Ascending aorta (tissue), 2 donors: ENCODE measurements at regions not wholly inside any gene's neighbourhood (a gene's known extent, or its start where the extent isn't known, plus 50 kb on each side); places are given as distances from the start of the nearest gene placed in this dataset.

Experiments used
- DNase-seq, 2 donors: peaks; one replicate each; pipeline ENCODE4 v3.0.0-alpha.2; 2019; ENCODE audit warnings: low spot score in 2 of 2
- H3K27ac ChIP-seq, 2 donors: fragments of 200-600 bp; sonication (generic); one replicate each; pipeline ENCODE4 v1.5.1; 2016 to 2017; ENCODE audit warnings: mild to moderate bottlenecking in 1 of 2
- H3K27me3 ChIP-seq: fragments of 200-600 bp; sonication (generic); one replicate; pipeline ENCODE4 v1.5.1; 2017
- H3K36me3 ChIP-seq, 2 donors: fragments of 200-600 bp; sonication (generic); one replicate each; pipeline ENCODE4 v1.5.1; 2016
- H3K4me1 ChIP-seq, 2 donors: fragments of 200-600 bp; sonication (generic); one replicate each; pipeline ENCODE4 v1.5.1; 2016 to 2017; ENCODE audit warnings: mild to moderate bottlenecking in 1 of 2
- H3K4me3 ChIP-seq, 2 donors: fragments of 200-600 bp; sonication (generic); one replicate each; pipeline ENCODE4 v1.5.1; 2016 to 2017; ENCODE audit warnings: mild to moderate bottlenecking in 1 of 2
- H3K9me3 ChIP-seq, 2 donors: fragments of 200-600 bp; sonication (generic); one replicate each; pipeline ENCODE4 v1.5.1; 2016
- CTCF ChIP-seq, 3 experiments: fragments of 200-600 bp in 2 of 3; fragments of 450-650 bp in 1 of 3; sonication (generic) in 2 of 3; IDR thresholded peaks; one replicate each; pipeline ENCODE4 v1.5.1; 2016 to 2019; ENCODE audit warnings: antibody characterized with exemption in 3 of 3, mild to moderate bottlenecking in 1 of 3, moderate library complexity in 1 of 3
- intact Hi-C: fragments of 100-400 bp; cut with DNase I; formaldehyde crosslinking; loops from one replicate; pipeline ENCODE4 v1.15.1; 2023

GRCh38 chr4:35800669-35801068, 443.6 kb downstream of the ARAP2 start:
- Histone ChIP-seq H3K36me3 (no peaks in the 10 kb centered on the region), H3K4me3 (no peak overlapping the region), H3K27ac (no peak overlapping the region), H3K27me3 (no peaks in the 10 kb centered on the region), H3K4me1 (no peaks in the 10 kb centered on the region), H3K9me3 (no peaks in the 10 kb centered on the region)
- DNase-seq, result no peak
- no peak for TF ChIP-seq CTCF (IDR thresholded peaks at IDR 0.05)
- intact Hi-C loops, result no loop called here

GRCh38 chr4:35802644-35803043, 441.7 kb downstream of the ARAP2 start:
- H3K4me3 ChIP-seq, result no peak overlapping the region
- no peaks in the 10 kb centered on the region for H3K36me3 ChIP-seq
- intact Hi-C loops, result no loop called here
- H3K4me1 ChIP-seq, result no peaks in the 10 kb centered on the region
- no peaks in the 10 kb centered on the region for H3K27me3 ChIP-seq
- no peaks in the 10 kb centered on the region for H3K9me3 ChIP-seq
- no peak for DNase-seq
- H3K27ac ChIP-seq, result no peak overlapping the region
- no peak for TF ChIP-seq CTCF (IDR thresholded peaks at IDR 0.05)

GRCh38 chr4:35818520-35818919, 425.8 kb downstream of the ARAP2 start:
- TF ChIP-seq CTCF (IDR thresholded peaks at IDR 0.05), result no peak
- no peaks in the 10 kb centered on the region for H3K36me3 ChIP-seq
- H3K27me3 ChIP-seq, result no peaks in the 10 kb centered on the region
- no peak overlapping the region for H3K4me3 ChIP-seq
- no peaks in the 10 kb centered on the region for H3K9me3 ChIP-seq
- H3K27ac ChIP-seq, result no peak overlapping the region
- DNase-seq, result no peak
- intact Hi-C loops, result no loop called here
- H3K4me1 ChIP-seq, result no peaks in the 10 kb centered on the region

- Histone ChIP-seq H3K9me3 (no peaks in the 10 kb centered on the region), H3K36me3 (no peaks in the 10 kb centered on the region), H3K4me3 (no peak overlapping the region), H3K27ac (no peak overlapping the region), H3K4me1 (no peaks in the 10 kb centered on the region), H3K27me3 (no peaks in the 10 kb centered on the region)
- intact Hi-C loops, result no loop called here
- no peak for TF ChIP-seq CTCF (IDR thresholded peaks at IDR 0.05)
- DNase-seq, result no peak
Measured at GRCh38 chr4:35820003-35820402, 424.3 kb downstream of the ARAP2 start.

- intact Hi-C loops, result no loop called here
- H3K4me1 ChIP-seq, result no peaks in the 10 kb centered on the region
- TF ChIP-seq CTCF (IDR thresholded peaks at IDR 0.05), result no peak
Measured at GRCh38 chr4:35824231-35824630, 420.1 kb downstream of the ARAP2 start.

GRCh38 chr4:35835893-35836292, 408.4 kb downstream of the ARAP2 start:
- H3K27ac ChIP-seq, result no peak overlapping the region
- no peak for TF ChIP-seq CTCF (IDR thresholded peaks at IDR 0.05)
- no peaks in the 10 kb centered on the region for H3K27me3 ChIP-seq
- H3K9me3 ChIP-seq, result no peaks in the 10 kb centered on the region
- no peaks in the 10 kb centered on the region for H3K36me3 ChIP-seq
- intact Hi-C loops, result no loop called here
- no peak overlapping the region for H3K4me3 ChIP-seq
- no peak for DNase-seq
- H3K4me1 ChIP-seq, result no peaks in the 10 kb centered on the region

More at GRCh38 chr4:35824231-35824630, 420.1 kb downstream of the ARAP2 start:
- Histone ChIP-seq H3K36me3 (no peaks in the 10 kb centered on the region), H3K9me3 (no peaks in the 10 kb centered on the region), H3K27ac (no peak overlapping the region), H3K4me3 (no peak overlapping the region), H3K27me3 (no peaks in the 10 kb centered on the region)
- no peak for DNase-seq
